Posterior cingulate gyrus (tissue), 11 donors: ENCODE measurements at regions not wholly inside any gene's neighbourhood (a gene's known extent, or its start where the extent isn't known, plus 50 kb on each side); places are given as distances from the start of the nearest gene placed in this dataset.

Experiments used
- DNase-seq, 10 donors: peaks; one replicate each; pipeline versions ENCODE4 v3.0.0 to v3.0.0-alpha.2; 2020 to 2021; ENCODE audit warnings: mixed read lengths in 3 of 10
- intact Hi-C: fragments of 100-400 bp; cut with DNase I; formaldehyde crosslinking; loops from one replicate; pipeline ENCODE4 v1.15.1; 2023

DNA sequence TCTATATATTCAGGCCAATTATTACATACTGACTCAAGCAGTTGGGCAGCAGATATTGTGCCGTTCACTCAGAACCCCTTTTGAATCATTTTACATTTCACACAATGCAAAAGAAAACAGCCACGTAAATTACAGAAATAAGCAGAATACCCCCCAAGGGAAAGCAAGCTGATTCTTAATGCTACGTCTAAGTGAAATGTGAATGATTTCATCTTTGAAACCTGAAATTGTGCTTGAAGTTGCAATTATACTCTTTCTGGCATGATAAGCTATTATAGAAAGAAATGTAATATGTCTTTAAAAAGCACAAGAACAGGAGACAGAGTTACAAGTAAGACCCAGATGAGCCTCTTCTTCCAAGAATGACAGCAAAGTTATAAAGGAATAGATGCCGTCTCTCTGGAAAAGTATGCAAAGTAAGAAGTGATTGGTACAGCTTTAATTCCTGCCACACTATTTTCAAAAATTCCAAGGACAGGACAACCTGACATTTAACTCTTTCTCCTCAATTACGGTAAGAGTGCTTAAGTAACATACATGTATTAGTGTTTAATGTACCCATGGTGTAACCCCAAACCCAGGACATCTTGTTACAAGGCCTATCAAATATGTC is 891.5 kb upstream of the ADGRL2 start:
- DNase-seq: no peak
- intact Hi-C loops: no loop called here

GRCh38 chr1:80896781-80897356 is 903.9 kb upstream of the ADGRL2 start:
- intact Hi-C loops: no loop called here
- no peak for DNase-seq

DNA sequence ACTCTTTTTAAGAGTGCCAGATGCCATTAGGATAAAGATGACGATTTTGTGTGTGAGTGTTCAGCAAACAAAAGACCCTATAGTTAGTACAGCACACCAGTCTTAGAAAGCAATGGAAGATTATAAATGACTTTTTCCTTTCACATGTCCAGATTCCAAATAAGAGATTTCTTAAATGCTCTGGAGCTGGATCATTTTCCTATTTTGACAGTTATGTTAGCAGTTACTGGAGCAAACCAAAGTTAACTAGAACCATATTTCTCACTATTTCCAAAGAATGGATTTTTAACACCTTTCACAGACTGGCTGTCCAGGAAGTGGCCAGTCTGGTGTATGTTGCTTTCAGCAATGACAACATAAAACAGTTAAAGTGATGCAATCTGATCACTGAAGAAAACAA is 905.8 kb upstream of the ADGRL2 start:
- no peak for DNase-seq
- intact Hi-C loops: no loop called here

DNA sequence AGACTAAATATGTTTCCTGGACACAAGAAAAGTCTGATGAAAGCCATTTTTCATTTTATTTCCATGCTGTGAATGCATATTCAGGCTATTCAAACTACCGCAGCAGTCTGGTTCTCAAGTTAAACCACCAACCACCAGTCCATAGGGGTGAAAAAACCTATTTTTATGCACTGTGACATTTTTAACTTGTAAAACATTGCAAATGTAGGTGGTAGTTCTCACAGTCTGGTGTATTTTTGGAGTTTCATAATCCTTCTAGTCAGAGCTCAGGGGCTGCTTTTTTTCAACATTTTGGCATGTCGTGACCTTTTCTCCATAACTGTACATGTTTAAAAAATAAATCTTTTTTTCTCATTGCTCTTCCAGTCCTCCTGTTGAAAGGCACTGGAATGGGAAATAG is 907.6 kb upstream of the ADGRL2 start:
- intact Hi-C loops: no loop called here
- DNase-seq: no peak

- no peak for DNase-seq
Measured at GRCh38 chr1:80892539-80892938, 908.2 kb upstream of the ADGRL2 start.

DNA sequence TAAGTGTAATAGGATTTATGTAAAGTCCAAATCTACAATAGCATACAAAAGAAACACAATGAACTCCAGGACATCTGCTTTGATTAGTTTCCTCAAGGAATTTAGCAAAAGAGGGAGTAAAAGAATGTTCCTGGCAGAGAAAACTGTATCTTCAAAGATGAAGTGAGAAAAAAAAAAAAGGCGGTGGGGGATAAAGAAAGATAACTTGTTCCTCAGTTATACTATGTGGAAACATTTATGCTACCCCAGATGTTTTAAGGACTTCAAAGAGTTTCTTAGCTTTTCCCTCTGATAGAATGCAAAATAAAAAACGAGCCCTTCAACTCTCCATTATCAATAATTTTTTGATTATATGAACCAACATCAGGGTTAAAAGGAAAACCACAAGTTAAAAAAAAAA is 908.9 kb upstream of the ADGRL2 start:
- no peak for DNase-seq
- intact Hi-C loops: no loop called here

More at GRCh38 chr1:80892539-80892938, 908.2 kb upstream of the ADGRL2 start:
- intact Hi-C loops: no loop called here

DNA sequence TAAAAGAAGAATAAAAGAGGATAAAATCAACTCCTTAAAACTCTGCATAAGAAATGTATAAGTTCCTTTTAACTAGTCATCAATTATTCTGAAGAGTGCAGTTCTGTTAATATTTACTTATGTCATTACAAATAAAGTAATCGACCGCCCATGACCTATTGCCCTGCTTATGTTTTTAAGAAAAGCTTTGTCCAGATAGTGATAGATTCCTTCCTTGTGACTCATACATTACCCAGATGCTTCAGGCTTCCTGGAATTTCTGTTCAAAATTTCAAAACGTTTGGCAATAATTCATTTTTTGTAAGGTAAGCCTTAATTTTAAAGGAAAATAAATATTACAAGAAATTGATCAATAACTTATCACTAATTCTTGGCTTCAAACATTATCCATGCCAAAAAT is 918.2 kb upstream of the ADGRL2 start:
- no peak for DNase-seq
- intact Hi-C loops: no loop called here

DNA sequence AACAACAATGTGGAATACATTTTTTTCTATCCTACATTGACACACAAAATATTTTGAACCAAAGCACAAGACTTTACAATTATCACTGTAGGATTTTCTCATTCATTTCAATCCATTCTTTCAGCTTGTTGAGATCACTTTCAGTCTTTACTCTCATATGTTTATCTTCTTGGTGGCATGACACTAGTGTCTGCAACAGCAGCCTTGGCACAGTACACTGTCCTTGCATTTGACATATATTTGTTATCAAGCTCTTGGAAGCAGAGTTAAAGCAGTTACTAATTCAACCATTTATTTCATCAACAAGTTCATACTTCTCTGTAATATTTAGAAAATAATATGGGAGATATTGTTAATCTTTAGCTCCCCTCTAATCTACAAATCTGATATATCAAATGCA is 922.4 kb upstream of the ADGRL2 start:
- no peak for DNase-seq
- intact Hi-C loops: no loop called here

GRCh38 chr1:80876035-80876434 is 924.7 kb upstream of the ADGRL2 start:
- intact Hi-C loops: no loop called here
- DNase-seq: no peak

GRCh38 chr1:80869299-80869698 is 931.4 kb upstream of the ADGRL2 start:
- DNase-seq: no peak
- intact Hi-C loops: no loop called here

DNA sequence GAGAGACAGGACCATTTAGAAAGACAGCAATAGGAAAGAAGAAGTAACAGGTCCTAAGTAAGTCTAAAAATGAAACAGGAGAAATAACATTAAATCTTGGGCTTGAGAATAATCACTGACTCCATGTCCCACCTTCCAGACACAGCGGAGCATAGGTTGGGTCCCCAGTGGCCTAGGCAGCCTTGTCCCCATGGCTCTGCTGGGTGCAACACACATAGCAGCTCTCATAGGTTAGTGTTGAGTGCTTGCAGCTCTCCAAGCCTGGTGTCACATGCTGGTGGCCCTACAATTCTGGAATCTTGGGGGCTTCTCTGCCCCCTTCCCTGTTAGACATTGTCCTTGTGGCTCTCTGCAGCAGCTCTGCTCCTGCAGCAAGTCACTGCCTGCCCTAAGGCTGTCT is 952.8 kb upstream of the ADGRL2 start:
- DNase-seq: peak in 2 of 10 donors; percentile 10 to 54
- intact Hi-C loops: no loop called here

GRCh38 chr1:80846966-80847365 is 953.8 kb upstream of the ADGRL2 start:
- intact Hi-C loops: no loop called here
- no peak for DNase-seq

DNA sequence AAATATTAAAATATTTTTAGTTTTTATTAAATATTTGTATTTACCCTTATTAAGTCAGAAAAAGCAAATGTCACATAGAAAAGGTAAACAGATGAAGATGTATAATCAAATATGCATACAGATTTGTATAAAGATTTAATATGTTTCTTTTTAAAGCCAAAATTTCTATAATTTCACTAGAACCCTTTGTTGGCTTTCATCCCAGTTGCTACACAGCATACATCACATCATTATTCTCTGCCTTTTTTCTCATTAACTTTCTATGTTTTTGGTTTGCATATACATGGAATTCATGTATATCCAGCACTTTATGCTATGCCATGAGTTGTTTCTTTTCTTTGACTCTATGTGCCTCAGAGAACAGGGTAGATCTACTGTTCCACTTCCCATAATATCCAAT is 957.9 kb upstream of the ADGRL2 start:
- DNase-seq: no peak
- intact Hi-C loops: no loop called here

- intact Hi-C loops: no loop called here
- no peak for DNase-seq
Measured at GRCh38 chr1:80841261-80841660, 959.5 kb upstream of the ADGRL2 start.

GRCh38 chr1:80837066-80837465 is 963.7 kb upstream of the ADGRL2 start:
- intact Hi-C loops: no loop called here
- DNase-seq: no peak

GRCh38 chr1:80836505-80836904 is 964.2 kb upstream of the ADGRL2 start:
- DNase-seq: no peak
- intact Hi-C loops: no loop called here

GRCh38 chr1:80827666-80828065 is 973.1 kb upstream of the ADGRL2 start:
- DNase-seq: no peak
- intact Hi-C loops: no loop called here

GRCh38 chr1:80825067-80825466 is 975.7 kb upstream of the ADGRL2 start:
- DNase-seq: no peak
- intact Hi-C loops: no loop called here

GRCh38 chr1:80818211-80818610 is 982.5 kb upstream of the ADGRL2 start:
- intact Hi-C loops: no loop called here
- DNase-seq: no peak

- intact Hi-C loops: no loop called here
- DNase-seq: no peak
Measured at GRCh38 chr1:80807981-80808380, 992.8 kb upstream of the ADGRL2 start.

GRCh38 chr1:80806431-80806830 is 994.3 kb upstream of the ADGRL2 start:
- intact Hi-C loops: no loop called here
- no peak for DNase-seq

DNA sequence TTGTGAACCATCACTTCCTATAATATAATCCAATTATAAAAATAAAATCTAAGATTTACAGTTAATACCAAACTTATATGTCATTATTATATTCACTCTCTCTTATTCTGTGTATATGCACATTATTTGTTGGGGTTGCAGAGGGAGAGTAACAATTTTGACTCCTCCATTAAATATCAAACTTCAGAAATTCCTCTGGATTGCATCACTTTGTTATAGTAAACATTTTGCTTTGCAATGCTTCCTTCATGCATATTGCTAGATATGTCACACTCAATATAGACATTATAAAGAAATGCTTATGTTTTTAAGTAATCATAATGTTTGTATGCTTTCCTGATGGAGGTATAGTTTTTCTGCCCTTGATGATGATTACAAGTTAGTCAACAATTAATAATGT is 999.0 kb upstream of the ADGRL2 start:
- intact Hi-C loops: no loop called here

GRCh38 chr1:80799457-80799856 is 1001.3 kb upstream of the ADGRL2 start:
- intact Hi-C loops: no loop called here
- DNase-seq: peak in 1 of 10 donors; percentile 55

More for the DNA sequence above, 999.0 kb upstream of the ADGRL2 start:
- DNase-seq: no peak
